HG03575 (cell line): ENCODE measurements at regions not wholly inside any gene's neighbourhood (a gene's known extent, or its start where the extent isn't known, plus 50 kb on each side); places are given as distances from the start of the nearest gene placed in this dataset.

Experiments used
- ATAC-seq: cut with Tn5 transposase; IDR thresholded peaks from one replicate; pipeline ENCODE4 v1.9.1; 2021; ENCODE audit not compliant: unreplicated experiment, insufficient number of reproducible peaks, low FRiP score; ENCODE audit errors: extremely low read depth

DNA sequence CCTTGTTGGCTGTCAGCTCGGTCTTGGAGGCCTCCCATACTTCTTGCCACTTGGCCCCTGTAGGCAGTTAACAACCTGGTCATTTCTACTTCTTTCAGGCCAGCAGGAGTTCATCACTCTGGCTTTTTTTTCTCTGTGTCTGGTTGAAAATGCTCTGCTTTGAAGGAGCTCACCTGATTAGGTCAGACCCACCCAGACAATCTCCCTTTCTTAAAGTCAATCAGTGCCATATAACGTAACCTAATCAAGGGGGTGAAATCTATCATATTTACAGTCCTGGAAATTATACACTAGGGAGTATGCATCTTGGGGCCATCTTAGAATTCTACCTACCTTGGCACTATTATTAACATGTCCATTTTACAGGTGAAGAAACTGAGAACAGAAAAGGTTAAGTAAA is 155.4 kb downstream of the SREK1 start:
- no peak for ATAC-seq

GRCh38 chr5:66302344-66302743 is 158.2 kb downstream of the SREK1 start:
- ATAC-seq = no peak

GRCh38 chr5:66306105-66306843 is 162.2 kb downstream of the SREK1 start:
- ATAC-seq = no peak

DNA sequence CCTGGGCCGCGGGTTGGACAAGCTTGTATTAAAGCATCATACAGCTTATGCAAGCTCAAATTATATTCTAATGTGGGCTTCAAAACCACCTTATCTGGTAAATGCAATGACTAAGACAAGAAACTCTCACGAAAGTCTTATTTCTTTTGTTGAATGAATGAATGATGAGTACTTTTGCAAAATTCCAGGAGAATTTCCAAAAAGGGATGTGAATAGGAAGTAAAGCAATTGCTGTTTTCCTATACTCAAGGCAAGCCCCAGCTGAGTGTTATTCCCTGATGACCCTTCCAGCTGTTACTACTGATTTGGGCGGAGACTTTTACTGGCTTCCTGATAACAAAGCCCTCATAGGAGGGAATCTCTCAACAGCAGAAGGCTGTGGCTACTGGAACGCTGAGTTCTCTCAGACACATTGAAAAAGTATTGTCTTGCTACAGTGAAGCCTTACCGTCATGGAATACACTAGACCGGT is 162.8 kb downstream of the SREK1 start:
- ATAC-seq = no peak

GRCh38 chr5:66307647-66308241 is 163.6 kb downstream of the SREK1 start:
- ATAC-seq = no peak

- no peak for ATAC-seq
Observed at GRCh38 chr5:66312266-66312665, 168.2 kb downstream of the SREK1 start.

GRCh38 chr5:66315784-66316183 is 171.7 kb downstream of the SREK1 start:
- no peak for ATAC-seq

GRCh38 chr5:66322786-66323528 is 178.9 kb downstream of the SREK1 start:
- no peak for ATAC-seq

DNA sequence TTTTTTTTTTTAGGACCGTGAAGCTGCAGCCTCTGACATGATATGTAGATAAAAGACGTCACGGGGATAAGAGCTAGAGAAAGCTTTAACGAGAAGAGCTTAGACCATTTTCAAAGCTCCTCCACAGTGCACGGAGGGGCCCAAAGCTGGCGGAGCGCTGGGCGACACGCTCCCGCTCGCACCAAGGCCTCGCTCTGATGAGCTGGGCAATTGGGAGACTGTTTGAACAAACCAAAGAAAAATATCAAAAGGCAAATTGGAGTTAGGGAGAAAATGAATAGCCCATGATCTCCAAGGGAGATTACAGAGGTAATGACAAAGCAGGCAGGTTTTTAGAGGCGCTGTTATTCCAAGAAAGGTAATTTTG is 179.4 kb downstream of the SREK1 start:
- ATAC-seq = no peak

DNA sequence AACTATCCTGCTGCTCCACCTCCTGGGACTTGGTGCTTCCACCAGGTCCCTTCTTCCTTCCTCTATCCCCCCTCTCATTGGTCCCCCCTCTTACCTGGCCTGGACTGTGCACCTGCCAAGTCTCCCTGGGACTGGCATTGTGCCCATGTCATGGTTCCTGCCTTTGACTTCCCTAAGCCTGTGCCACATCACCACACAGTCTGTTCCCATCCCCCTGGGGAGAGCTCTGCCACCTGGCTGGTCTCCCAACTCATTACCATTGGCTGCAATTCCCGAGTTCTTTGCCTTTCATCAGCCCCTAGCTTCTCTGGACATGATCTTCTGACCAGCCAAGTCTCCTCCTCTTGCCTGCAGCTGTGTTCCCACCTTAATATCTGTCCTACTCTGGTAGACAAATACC is 180.3 kb downstream of the SREK1 start:
- ATAC-seq = no peak

DNA sequence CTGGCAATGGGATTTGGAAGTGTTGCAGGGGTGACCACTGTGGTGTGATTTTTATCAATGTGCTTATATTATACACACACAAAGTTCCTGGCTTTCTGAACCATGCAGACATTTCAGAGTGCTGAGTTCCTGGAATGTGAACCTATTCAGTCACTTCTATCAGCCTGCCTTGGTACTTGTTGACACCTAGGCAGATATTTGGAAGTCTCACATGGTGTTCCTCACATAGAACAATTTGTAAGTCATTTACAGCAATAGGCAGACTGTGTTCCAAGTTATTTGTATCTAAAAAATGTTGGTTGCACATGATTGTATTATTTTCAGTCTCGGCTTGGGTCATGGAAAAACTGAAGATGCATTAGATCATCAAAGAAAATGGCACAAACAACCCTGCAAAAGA is 182.2 kb downstream of the SREK1 start:
- no peak for ATAC-seq

DNA sequence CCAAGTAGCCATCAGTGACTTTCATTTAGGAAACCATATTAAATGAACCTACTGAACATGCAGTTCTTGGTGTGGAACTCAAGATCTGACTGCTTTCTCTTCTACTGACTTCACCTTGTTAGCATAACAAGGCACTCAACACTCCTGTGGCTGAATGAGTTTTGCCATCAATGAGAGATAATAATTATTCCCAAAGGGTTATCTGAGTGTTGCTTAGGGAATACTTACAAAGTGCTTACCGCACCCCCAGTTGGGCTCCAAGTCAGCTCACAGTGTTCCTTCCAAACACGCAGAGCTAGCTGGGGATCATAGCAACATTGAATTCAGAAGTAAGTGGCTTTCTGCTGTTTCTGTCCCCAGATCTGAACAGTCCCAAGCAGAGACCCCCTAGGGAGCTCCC is 182.9 kb downstream of the SREK1 start:
- no peak for ATAC-seq

GRCh38 chr5:66329078-66329477 is 185.0 kb downstream of the SREK1 start:
- no peak for ATAC-seq

GRCh38 chr5:66333192-66333591 is 189.1 kb downstream of the SREK1 start:
- no peak for ATAC-seq

DNA sequence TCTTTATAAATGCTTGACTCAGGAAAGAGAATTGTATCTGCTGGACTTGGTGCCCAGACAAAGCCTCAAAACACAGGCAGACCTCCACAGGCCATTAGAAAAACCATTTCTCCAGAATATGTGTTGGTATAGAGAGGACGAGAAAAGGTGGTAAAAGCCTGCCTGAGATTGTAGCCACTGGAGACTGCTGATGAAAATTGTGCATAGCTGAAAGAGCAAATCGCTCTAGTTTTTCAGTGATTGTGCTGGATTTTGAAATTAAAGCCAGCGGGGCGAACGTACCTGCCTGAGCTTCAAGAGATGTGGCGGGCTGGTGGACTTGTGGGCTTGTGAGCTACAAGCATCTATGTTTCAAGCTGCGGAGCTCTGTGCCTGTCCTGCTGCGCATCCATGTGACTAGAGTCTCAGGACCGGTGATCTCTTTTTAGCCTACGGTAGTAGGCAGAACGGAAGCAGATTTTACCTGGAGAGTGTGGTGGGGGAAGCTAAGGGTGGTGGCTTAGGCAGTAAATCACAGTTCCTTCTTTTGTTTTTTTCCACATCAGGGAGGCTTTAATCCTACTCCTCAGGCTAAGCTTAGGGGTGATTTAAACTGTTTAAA is 193.6 kb downstream of the SREK1 start:
- no peak for ATAC-seq

DNA sequence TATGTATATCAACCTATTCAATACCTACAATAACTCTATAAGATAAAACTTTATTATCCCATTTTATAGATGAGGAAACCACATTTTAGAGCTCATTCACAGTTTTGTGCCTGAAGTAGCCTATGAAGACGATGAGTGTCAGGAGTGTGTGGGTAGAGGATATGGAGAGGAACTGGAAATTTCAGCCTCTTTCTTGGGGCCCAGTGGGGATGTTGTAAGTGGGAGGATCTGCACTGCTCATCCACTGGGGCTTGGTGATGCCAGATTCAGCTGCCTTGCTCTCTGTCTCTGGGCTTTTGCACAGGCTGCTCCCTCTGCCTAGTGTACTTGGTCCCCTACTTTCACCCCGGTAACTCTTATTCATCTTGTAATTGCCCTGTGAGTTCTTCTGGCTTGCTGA is 194.7 kb downstream of the SREK1 start:
- ATAC-seq = no peak

DNA sequence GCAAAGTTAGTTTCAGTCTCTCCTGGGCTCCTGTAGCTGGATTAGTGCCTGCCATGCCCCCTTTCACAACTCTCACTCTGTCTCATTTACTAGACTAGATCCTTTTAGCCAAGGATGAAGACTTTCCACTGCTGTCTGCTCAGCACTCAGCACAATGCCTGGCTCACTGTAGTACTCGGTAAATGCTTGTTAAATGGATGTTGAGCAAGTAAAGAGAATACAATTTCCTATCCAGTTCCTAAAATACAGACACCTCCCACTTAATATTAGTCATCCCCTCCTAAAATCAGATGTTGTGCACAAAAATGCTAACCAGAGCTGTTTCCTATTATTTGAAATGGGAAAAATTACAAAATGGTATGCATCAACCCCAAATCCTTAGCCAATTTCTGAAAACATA is 195.8 kb downstream of the SREK1 start:
- no peak for ATAC-seq

GRCh38 chr5:66340786-66341185 is 196.7 kb downstream of the SREK1 start:
- ATAC-seq = no peak

DNA sequence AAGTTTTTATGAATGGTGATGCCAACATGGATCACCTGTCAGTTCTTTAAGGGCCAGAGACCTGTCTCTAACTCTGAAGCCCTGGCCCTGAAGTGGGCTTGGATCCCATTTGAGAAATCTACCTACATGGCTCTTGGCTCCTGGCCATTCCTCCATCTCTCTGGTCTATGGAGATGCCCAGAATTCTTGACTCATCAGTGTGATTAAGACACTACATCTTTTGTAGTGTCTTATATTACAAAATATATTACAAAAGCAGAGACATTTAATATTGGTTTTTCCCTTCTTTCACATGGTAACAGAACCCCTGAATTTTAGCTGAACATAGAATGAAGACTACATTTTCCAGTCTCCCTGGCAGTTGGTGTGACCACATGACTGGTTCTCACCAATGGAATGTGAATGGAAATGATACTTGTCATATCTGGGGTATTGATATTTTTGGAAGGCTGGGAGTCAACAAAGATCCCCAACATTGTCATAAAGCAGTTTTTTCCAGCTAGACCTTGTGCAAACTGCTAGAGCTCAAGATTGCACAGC is 198.3 kb downstream of the SREK1 start:
- ATAC-seq = no peak
